ENCODE measurements at regions not wholly inside any gene's neighbourhood (a gene's known extent, or its start where the extent isn't known, plus 50 kb on each side); places are given as distances from the start of the nearest gene placed in this dataset.

DNA sequence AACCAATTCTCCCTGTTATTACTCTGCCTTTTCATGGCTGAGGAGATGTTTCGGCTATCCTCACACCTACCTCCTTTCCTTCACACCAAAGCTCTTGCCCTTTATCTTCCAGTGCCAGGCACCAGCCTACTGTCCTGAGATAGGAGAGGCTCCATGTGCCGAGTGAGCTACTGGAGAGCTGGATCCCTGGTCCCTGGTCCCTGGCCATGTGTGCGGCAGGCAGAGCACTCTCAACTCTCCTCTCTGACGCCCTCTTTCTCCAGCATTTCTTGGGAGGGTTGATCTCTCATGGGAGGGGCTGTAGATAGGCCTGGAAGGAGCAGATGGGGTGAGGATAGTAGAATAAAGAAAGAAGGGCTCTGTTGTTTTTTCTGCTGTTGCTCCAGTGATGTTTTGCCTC, 277.1 kb upstream of the UMPS start:
- no peak for DNase-seq

DNA sequence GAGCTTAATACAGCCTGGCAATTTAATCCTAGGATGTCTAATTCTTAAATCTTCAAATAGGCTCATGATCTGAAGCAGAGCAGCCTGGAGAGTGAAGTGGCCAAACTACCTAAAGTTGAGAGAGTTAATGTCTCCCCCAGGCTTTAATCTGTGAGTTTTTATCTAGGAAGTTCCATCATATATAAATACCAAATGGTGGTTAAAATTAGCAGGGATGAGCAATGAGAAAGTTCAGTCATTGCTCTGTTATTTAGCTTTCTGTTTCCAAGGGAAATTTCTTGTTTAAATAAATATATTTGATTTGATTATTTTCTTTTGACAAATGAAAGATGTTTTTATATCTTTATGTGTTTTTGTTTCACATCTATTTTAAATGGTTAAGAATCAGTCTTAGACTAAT, 274.4 kb upstream of the UMPS start:
- no peak for DNase-seq

DNA sequence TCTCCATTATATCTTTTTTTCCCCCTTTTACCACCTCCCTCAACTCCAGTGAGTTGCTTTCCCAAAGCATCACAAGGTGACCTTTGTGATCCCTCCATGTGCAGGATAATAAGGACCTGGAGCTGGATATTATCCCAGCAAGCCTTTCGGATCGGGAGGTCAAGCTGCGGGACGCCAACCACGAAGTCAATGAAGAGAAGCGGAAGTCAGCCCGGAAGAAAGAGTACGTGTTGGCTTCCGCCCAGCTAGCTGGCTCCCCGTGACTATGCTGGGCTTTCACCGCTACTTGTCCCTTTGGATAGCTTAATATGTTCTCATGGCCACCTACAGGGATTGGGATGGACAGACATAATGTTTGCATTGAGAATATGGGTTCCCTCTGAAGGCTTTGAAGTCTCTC, 273.7 kb upstream of the UMPS start:
- DNase-seq = no peak

DNA sequence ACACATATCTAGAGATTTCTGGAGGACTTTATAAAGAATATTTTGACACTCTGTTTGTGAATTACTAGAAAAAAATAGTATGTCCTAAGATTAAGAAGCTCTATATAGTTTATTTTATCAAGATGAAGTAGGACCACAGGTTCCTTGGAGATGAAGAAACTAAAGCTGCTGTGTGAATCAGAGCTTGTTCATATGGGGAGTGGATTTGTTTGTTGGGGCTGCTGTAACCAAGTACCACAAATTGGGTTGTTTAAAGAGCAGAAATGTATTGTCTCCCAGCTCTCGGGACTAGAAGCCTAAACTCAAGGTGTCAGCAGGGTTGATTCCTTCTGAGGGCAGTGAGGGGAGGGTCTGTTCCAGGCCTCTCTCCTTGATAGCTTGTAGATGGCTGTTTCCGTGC, 270.6 kb upstream of the UMPS start:
- no peak for DNase-seq

DNA sequence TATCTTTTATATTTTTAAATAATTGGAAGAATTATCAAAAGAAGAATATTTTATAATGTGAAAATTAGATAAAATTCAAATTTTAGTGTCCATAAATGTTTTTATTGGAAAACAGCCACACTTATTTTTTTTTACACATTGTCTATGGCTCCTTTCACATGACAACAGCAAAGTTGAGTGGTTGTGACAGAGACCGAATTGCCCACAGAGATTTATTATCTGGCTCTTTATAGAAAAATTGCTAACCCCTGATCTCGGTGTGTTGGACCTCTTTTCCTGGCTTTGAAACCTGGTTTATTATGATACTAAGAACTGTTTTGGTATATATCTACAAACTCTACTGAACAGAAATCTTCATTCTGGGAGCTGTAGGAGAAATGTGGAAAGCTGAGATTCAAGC, 269.1 kb upstream of the UMPS start:
- DNase-seq = no peak

DNA sequence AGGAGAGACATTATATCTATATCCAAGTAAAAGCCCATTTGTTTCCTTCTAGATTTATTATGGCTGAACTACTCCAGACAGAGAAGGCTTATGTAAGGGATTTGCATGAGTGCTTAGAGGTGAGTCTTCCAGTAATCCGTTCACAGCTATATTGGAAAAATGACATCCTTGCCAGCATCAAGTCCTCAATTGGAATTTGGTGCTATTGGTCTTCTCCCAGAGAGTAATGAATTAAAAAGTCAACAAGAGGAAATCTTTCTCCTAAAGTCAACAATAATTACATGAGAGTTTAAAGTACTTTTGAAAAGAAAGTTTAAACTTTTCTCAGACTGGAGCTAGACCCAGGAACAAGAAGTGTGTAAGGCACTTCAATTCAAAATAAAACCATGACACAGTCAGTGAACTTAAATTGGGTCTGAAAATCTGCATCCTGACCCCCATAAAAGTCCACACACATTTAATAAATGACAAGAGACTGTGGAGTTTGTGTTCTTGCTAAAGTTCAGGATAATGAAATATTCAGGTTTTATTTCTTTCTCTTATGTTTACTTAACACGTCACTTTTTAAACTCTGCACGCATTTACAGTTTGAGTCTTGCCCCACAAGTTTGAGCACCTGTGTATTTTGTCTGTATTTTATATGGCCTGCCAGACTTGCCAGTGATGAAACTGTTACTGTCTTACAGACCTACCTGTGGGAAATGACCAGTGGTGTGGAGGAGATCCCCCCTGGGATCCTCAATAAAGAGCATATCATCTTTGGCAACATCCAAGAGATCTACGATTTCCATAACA, 268.2 kb upstream of the UMPS start:
- no peak for DNase-seq

DNA sequence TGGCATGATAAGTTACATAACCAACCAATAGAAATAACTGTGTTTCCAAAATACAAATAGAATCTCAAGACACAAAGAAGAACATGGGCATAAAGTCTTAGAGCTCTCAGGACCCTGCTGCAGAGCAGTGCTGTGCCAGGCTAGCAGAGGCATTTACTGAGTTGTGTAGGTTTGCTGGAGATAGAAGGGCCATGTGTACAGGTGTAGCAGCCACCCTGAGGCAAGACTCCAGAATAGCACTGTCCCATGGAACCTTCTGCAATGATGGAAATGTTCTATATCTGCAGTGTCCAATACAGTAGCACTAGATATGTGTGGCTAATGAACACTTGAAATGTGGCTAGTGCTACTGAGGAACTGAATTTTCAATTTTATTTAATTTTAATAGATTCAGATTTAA, 267.0 kb upstream of the UMPS start:
- DNase-seq = no peak

DNA sequence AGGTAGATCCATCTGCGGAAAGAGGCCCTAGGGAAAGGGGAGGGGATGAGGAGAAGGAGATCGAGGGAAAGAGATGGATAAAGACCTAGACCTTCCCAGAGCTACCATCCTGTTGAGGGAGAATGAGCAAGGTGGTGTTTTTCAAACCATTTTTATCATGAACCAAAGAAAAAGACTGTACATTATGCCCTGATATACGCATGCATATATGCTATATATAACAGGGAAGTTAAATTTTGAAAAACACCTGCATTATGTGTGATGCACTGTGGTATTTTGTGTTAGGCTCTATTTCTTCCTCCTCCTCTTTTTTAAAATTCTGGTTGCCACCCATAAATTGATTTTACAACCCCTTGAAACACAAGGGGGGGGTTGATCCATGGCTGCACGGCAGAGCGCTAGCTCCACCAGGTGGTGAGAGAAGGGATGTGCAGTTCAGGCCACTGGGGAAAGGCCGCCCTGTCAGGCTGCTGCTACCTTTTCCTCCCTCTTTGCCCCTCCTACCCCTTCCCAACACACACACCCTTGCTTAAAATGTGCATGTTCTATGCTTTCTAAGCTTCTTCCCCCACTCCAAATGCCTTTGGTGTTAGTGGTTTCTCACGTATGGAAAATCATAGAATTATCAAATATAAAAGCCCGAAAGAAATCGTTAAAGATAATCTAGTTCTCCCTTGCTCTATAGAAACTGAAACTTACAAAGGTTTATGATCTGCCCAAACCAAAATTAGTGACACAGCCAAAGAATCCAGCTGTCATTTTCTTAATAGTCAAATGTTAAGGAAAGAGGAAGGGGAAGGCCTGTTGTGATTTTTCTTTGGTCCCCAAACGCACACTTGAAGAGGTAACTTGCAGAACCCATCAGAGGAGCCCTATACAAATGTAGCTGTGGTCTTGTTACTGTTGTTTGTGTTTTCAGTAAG, 262.0 kb upstream of the UMPS start:
- DNase-seq = peak; percentile 24 to 73 (median 66)

DNA sequence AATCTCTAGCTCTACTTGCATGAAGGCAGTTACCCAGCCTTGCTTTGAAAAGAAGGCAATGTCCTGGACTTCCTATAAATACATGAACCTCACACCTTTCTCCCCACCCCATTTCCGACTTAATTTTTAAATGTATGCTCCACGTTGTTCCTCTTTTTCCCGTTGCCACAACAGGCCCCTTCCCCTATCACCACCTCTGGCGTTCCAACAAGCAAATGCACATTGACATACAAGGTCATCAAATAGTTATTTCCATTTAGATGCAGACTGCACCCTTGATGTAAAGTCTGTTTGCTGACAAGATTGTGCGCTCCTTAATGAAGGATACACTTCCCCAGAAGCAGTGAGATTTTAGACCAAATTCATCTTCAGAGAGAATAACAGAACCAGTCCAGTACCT, 260.7 kb upstream of the UMPS start:
- DNase-seq = no peak

DNA sequence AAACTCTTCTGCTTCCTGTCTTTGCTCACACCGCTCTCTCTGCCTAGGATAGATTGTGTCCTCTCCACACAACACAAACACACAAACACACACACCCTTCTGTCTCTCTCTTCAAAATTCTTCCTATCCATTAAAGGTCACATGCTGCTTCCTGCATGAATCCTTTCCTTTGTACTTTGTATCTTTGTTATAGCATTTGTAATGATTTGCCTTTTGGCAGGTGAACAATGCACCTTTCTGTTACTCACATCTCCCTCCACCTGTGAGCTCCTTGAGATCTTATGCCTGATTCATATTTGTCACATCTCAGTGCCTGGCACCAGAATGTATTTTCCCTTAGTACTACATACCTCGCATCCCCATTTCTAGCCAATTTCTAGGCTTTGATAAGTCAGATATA, 251.4 kb upstream of the UMPS start:
- DNase-seq = no peak

DNA sequence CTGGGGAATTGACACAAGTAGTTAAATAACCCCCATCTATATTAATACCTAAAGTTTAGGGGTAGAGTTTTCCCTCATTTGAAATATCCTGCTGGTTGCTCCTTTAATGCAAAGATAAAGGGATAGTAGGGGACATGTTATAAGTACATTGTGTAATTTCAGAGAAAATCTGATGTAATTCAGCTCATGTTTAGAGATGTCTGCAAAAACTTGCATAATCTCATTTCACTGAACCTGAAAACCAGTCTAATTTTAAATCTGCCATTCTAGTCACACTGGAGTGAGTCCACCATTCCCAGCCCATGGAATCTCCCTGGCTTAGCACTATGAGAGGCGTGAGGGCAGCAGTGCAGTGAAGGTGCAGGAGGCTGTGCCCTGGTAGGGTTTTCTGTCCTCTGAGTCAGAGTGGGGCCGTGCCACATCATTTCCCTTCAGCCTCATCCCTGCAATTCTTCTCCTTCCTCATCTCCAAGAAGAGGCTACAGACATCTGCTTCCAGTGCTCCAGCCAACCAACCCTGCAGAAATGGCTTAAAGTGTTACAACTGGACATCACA, 246.3 kb upstream of the UMPS start:
- no peak for DNase-seq

DNA sequence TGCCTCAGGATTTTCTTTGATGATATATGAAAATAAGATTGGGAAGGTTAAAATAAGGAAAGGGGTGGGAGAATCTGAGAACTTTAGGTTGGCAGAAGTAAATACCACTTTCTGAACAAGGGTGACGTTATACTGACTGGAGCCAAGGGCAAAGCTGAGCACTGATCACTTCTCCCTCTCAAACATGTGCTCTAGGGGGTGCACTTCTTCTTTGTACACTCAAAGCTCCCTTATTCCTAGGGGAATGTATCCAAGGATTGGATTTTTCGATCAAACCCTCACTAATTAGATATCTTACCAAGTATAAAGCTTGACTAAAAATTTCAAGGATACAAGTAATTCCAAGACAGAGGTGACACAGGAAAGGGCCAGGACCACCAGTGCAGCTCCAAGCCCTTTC, 243.9 kb upstream of the UMPS start:
- DNase-seq = peak in 1 of 3 experiments; percentile 14

DNA sequence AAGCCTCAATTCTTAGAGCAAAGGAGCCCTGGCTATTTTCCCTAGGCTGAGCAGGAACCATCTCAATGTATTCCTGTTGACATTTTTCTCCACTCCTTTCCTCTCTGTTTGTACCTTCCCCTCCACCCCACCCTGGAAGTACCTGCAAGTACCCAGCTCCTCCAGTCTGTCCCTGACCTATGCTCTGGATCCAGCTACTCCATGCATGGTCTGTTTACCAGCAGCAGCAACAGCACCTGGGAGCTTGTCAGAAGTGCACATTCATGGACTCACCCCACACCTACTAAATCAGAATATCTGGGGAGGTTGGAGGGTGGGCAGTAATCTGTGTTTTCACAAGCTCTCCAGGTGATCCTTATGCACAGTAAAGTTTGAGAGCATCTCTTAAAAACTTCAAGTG, 240.7 kb upstream of the UMPS start:
- DNase-seq = no peak

DNA sequence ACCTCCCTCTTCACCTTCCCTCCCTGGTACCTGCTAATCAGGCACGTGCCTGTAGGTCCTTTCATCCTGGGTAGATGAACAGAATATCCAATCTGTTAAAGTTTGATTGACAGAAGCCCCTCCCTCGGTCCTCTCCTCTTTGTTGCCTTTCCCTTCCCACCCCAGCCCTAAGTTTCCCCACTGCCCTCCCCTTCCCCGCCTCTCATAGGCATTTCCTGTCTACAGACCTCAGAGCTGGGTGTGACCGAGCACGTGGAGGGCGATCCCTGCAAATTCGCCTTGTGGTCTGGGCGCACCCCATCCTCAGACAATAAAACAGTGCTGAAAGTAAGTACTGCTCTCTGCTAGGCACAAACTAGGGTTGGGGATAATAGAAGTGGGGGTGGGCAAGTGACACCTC, 239.2 kb upstream of the UMPS start:
- no peak for DNase-seq

DNA sequence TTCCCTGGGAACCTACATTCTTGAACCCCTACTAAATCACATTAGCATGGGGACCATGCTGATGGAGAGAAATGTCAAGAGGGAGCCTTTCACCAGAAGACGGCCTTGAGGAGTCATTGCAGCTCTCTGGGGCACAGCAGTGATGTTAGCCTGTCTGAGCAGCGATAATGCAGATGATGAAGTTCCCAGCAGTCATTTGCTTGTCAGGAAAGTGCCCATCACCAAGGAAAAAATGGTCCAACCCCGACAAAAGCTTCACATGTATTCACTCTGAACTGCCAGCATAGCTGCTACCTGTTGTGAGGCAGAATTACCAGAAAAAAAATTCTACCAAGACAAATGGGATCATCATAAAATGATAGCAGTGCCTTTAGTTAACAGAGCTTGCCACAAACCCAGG, 238.4 kb upstream of the UMPS start:
- no peak for DNase-seq

DNA sequence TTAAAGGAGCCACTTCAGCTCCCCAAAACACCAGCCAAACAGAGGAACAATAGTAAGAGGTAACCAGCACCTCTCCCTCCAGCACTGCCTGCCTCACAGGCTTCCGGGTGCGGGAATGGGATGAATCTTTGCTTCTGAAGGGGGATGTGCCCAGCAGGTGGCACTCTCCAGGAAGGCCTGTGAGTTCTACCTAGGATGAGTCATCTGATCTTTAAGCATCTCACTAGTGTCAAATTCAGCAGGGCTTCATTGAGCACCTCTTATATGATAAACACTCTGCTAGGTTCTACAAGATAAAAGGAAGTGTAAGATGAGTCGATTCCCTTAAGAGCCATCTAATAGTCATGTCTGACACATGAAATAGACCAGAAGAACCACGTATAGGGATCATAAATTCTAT, 237.4 kb upstream of the UMPS start:
- DNase-seq = peak; percentile 36 to 91 (median 60)

DNA sequence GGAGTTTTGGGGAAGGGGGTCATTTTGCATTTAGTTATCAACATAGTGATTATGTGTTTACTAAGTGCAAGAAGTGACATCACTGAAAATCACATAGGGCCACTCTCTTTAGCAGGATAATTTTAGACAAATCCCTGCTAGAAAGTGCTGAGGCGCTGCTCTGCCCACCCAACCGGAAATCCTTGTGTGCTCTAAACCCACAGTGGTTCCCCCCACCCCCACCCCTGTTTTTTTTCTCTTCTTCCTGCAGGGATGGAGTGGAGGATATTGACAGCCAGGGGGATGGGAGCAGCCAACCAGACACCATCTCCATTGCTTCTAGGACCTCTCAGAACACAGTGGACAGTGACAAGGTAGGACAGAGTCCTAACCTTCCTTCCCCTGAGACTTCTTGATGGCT, 234.2 kb upstream of the UMPS start:
- peak in 1 of 3 experiments; percentile 20 for DNase-seq

DNA sequence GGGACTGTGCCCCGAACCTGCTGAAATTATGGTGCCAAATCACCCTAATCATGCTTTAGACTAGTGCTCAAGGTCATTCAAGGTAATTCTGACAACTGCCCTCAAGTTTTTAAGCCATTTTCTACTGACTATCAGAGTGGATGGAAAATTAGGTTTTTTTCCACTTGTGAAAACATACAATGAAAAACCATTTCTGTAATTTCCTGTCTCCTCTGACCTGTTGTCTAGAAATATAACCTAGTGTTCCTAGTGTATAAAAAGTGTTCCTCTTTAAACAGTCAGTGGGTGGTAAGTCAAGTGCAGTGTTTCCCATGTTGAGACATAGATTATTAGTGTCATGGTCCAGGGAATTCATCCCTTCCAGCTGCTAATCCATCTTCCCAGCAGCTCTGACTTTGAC, 232.8 kb upstream of the UMPS start:
- no peak for DNase-seq

DNA sequence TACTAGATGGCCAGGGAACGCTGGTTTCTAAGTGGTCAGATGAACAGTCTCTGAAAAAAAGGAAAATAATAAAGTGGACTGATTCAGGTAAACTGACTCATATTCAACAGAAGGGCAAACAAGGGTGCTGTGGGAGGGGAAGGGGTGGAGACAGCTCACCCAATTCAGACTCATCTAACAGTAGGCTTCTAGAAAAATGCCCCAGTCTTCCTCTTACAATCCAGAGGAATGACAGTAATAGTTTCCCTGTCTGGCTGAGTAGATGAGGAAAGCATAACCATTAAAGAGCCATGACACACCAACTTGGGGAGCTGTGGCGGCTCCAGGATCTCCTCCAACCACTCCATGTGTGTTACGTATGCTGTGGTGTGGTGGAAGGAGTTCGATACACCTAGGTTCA, 231.4 kb upstream of the UMPS start:
- no peak for DNase-seq

DNA sequence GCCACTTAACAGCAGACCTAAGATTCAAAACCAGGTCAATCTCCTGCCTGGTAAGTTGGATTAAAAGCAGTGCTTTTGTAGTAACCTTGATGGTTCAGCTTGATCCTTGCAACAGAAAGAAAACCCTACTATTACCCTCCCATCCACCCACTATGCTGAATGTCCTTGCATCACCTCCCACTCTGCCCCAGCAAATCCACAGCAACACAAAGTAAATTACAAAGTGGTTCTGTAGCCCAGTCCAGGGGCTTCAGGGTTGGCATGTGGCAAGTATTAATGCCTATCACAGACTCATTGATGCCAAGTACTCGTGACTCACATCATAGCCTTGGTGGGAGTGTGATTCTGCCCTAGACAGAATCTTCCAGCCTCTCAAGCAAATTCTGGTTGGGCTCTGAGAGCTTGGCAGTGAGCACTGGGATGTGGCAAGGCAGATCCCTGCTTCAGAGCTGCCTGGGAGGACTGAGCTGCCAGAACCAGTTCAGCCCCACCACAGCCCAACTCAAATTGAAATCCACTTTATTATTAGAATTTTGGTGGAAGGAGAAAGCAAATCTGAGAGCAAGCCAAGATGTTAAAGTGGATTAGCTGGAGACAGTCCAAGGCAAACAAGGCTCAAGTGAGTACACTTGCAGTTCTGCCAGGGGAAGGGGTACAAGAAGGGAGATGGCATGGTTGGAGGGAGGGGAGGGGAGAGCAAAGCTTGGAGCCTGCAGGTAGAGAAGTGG, 225.8 kb upstream of the UMPS start:
- DNase-seq = no peak

DNA sequence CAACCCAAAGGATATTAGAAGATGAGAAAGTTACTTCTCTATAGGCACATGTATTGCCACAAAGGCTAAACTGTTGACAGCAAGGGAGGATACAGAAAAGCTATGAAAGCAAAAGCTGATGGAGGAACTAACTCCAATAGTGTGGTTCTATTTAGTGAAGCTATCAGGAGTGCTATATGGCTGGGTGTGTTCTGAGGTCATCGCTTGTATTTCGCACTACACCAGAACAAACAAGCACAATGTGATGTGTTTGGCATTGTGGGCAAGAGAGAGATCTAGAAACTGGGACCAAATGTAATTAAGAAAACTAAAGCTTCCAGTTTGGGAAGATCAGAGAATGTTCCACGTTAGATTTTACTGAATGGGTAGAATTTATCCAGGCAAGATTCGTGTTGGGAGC, 220.4 kb upstream of the UMPS start:
- no peak for DNase-seq

DNA sequence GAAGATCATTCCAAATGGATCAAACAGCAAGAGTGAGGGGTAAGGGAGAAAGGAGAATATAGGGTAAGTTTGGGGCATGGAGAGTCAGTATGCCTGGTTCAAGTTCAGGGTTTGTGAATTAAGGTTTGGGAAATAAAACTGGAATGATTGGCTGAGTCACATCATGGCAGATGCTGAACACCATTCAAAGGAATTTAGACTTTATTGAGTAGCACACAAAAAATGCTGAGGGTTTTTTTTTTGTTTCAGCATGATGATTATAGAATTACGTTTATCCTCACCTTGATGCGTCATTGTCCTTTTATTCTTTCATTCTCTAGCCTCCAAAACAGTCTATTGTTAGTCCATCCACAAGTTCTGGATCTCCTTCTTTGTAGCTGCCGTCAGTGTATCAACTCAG, 220.0 kb upstream of the UMPS start:
- DNase-seq = no peak

DNA sequence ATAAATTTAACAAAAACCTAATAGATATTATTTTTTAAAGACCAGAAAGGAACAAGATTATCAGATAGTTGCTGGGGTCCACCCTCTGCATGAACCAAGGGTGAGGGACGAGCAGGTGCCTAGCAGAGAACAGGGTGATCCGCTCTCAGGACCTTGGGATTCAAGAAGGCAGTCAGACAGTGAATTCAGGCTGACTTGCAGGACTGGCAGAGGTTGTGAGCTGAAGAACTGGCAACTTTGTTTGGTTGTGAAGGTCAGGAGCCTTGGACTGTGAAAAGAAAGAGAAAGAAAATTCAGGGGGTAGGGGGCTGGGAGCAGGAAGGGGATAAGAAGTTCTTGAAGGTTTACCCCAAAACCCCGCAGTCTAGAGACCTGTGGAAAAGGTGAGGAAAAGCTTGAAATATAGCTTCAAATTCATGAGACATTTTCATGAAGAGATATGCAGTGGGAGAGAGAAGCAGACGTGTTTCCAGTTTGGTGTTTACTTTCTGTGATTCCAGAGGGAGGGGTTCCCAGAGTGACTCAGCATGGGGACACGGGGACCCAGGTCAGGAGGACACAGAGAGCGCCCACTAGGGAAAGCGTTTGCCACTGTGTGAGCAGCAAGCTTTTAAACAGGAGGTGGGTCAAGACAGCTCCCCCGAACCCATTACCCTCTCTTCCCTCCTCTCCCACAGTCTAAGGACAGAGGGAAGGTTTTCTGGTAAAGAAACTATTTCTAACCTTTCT, 217.2 kb upstream of the UMPS start:
- peak in 1 of 3 experiments; percentile 10 for DNase-seq
